GM12891 (cell line): ENCODE measurements at regions not wholly inside any gene's neighbourhood (a gene's known extent, or its start where the extent isn't known, plus 50 kb on each side); places are given as distances from the start of the nearest gene placed in this dataset.

Experiments used
- DNase-seq: peaks from one replicate; pipeline ENCODE4 v3.0.0; 2011; ENCODE audit warnings: low spot score; ENCODE audit not compliant: insufficient read length
- FAIRE-seq: peaks from 2 replicates; lab custom pipeline; 2011; peaks lifted over from hg19 to GRCh38; lab: Jason Lieb, UNC
- PAX5 ChIP-seq: IDR thresholded peaks from 2 replicates; pipeline ENCODE4 v1.6.1; 2011; ENCODE audit warnings: low read length, moderate library complexity, mild to moderate bottlenecking; ENCODE audit not compliant: insufficient read depth, severe bottlenecking
- POLR2A ChIP-seq: IDR thresholded peaks from 2 replicates; pipeline ENCODE4 v1.6.1; 2011; ENCODE audit warnings: low read depth, low read length, control low read depth
- POLR2AphosphoS5 ChIP-seq: IDR thresholded peaks from 2 replicates; pipeline ENCODE4 v1.6.1; 2011; ENCODE audit warnings: low read depth, low read length, control low read depth
- POU2F2 ChIP-seq: IDR thresholded peaks from 2 replicates; pipeline ENCODE4 v1.6.1; 2011; ENCODE audit warnings: low read depth, mild to moderate bottlenecking, control low read depth, low read length, moderate library complexity
- SPI1 ChIP-seq: IDR thresholded peaks from 2 replicates; pipeline ENCODE4 v1.6.1; 2011; ENCODE audit warnings: low read depth, low read length, control low read depth
- TAF1 ChIP-seq: IDR thresholded peaks from 2 replicates; pipeline ENCODE4 v1.6.1; 2011; ENCODE audit warnings: low read depth, low read length, control low read depth

GRCh38 chr16:86663685-86664521 is 85.6 kb downstream of the FOXL1 start:
- no peak for DNase-seq

GRCh38 chr16:86664522-86665318 is 86.4 kb downstream of the FOXL1 start:
- FAIRE-seq (no peak), DNase-seq (no peak)
- TF ChIP-seq POU2F2 (no peak), PAX5 (no peak), TAF1 (no peak), POLR2A (no peak), SPI1 (peak; percentile 49)

More at GRCh38 chr16:86663685-86664521, 85.6 kb downstream of the FOXL1 start:
- FAIRE-seq = no peak
- TF ChIP-seq POU2F2 (no peak), SPI1 (no peak), PAX5 (no peak), TAF1 (no peak)

- TF ChIP-seq POLR2AphosphoS5 = no peak
- DNase-seq (no peak), FAIRE-seq (no peak)
Measured at GRCh38 chr16:86665319-86665675, 86.9 kb downstream of the FOXL1 start.

- no peak for FAIRE-seq
- TF ChIP-seq POU2F2 (no peak), POLR2A (no peak), POLR2AphosphoS5 (no peak), PAX5 (no peak), SPI1 (no peak), TAF1 (no peak)
- DNase-seq = no peak
Measured at GRCh38 chr16:86665929-86666328, 87.6 kb downstream of the FOXL1 start.

GRCh38 chr16:86667035-86667434 is 88.7 kb downstream of the FOXL1 start:
- TF ChIP-seq POLR2A = no peak
- TF ChIP-seq POU2F2 = no peak
- no peak for TF ChIP-seq SPI1
- no peak for TF ChIP-seq TAF1
- no peak for TF ChIP-seq PAX5
- no peak for TF ChIP-seq POLR2AphosphoS5
- FAIRE-seq (no peak), DNase-seq (no peak)

GRCh38 chr16:86668136-86668910 is 90.0 kb downstream of the FOXL1 start:
- no peak for FAIRE-seq

GRCh38 chr16:86669285-86669805 is 91.0 kb downstream of the FOXL1 start:
- FAIRE-seq = no peak
- DNase-seq = no peak
- no peak for TF ChIP-seq POU2F2
- TF ChIP-seq POLR2AphosphoS5 = no peak

More at GRCh38 chr16:86668136-86668910, 90.0 kb downstream of the FOXL1 start:
- TF ChIP-seq PAX5 (no peak), POLR2AphosphoS5 (no peak), TAF1 (no peak), SPI1 (no peak), POLR2A (no peak), POU2F2 (no peak)
- DNase-seq = no peak

- TF ChIP-seq SPI1 (no peak), TAF1 (no peak), PAX5 (no peak), POLR2A (no peak), POU2F2 (no peak), POLR2AphosphoS5 (no peak)
- DNase-seq (no peak), FAIRE-seq (no peak)
Measured at GRCh38 chr16:86669937-86670749, 91.8 kb downstream of the FOXL1 start.

GRCh38 chr16:86670750-86671234 is 92.4 kb downstream of the FOXL1 start:
- TF ChIP-seq POU2F2 (no peak), POLR2A (no peak), SPI1 (no peak), POLR2AphosphoS5 (no peak), TAF1 (no peak), PAX5 (no peak)
- FAIRE-seq (no peak), DNase-seq (no peak)
